Activated CD4-positive, alpha-beta memory T cell treated with anti-CD3 and anti-CD28 coated beads for 36 hours (primary cell): ENCODE measurements at regions not wholly inside any gene's neighbourhood (a gene's known extent, or its start where the extent isn't known, plus 50 kb on each side); places are given as distances from the start of the nearest gene placed in this dataset.

ENCODE experiments used
- CTCF ChIA-PET: fragments of 350-600 bp; sonication (Branson Sonifier 250); formaldehyde crosslinking; loops from one replicate; lab custom pipeline; 2021; ENCODE audit warnings: antibody characterized with exemption, inconsistent platforms; lab: Charles Lee
- POLR2A ChIA-PET: fragments of 350-600 bp; sonication (Branson Sonifier 250); formaldehyde crosslinking; loops from one replicate; lab custom pipeline; 2021; ENCODE audit warnings: antibody characterized with exemption; lab: Charles Lee
- DNase-seq: peaks from one replicate; pipeline ENCODE4 v3.0.0-alpha.2; 2020
- H3K27ac Mint-ChIP-seq: one replicate; pipeline ENCODE4 v1.8.0; 2021; ENCODE audit warnings: mixed read lengths
- H3K27me3 Mint-ChIP-seq: one replicate; pipeline ENCODE4 v1.8.0; 2021; ENCODE audit warnings: mixed read lengths
- H3K36me3 Mint-ChIP-seq: one replicate; pipeline ENCODE4 v1.8.0; 2021; ENCODE audit warnings: mixed read lengths
- H3K4me1 Mint-ChIP-seq: one replicate; pipeline ENCODE4 v1.8.0; 2021; ENCODE audit warnings: low read depth, mixed read lengths
- H3K4me3 Mint-ChIP-seq: one replicate; pipeline ENCODE4 v1.8.0; 2021; ENCODE audit warnings: mild to moderate bottlenecking, mixed read lengths
- H3K9me3 Mint-ChIP-seq: one replicate; pipeline ENCODE4 v1.8.0; 2021; ENCODE audit warnings: mixed read lengths
- intact Hi-C: fragments of 100-400 bp; cut with micrococcal nuclease; formaldehyde crosslinking; loops from one replicate; pipeline ENCODE4 v1.15.1; 2023

GRCh38 chr2:15714609-15715008, 122.9 kb downstream of the DDX1 start:
- DNase-seq: no peak
- Mint-ChIP-seq H3K4me3 (no peak overlapping the region), H3K27ac (no peak overlapping the region), H3K36me3 (no peaks in the 10 kb centered on the region), H3K27me3 (peaks cover 5% of the 10 kb centered on the region), H3K9me3 (no peaks in the 10 kb centered on the region), H3K4me1 (no peaks in the 10 kb centered on the region)
- CTCF ChIA-PET: no interaction called here
- POLR2A ChIA-PET: no interaction called here
- intact Hi-C loops: no loop called here

- H3K4me1 Mint-ChIP-seq: no peaks in the 10 kb centered on the region
- CTCF ChIA-PET: no interaction called here
- H3K9me3 Mint-ChIP-seq: no peaks in the 10 kb centered on the region
- H3K27me3 Mint-ChIP-seq: peaks cover 4% of the 10 kb centered on the region
- H3K27ac Mint-ChIP-seq: no peak overlapping the region
- intact Hi-C loops: no loop called here
- H3K4me3 Mint-ChIP-seq: no peak overlapping the region
- POLR2A ChIA-PET: no interaction called here
- no peaks in the 10 kb centered on the region for H3K36me3 Mint-ChIP-seq
- DNase-seq: no peak
These were observed 123.9 kb downstream of the DDX1 start for GRCh38 chr2:15715596-15715995.

- no peak overlapping the region for H3K4me3 Mint-ChIP-seq
- H3K9me3 Mint-ChIP-seq: no peaks in the 10 kb centered on the region
- DNase-seq: no peak
- no peaks in the 10 kb centered on the region for H3K36me3 Mint-ChIP-seq
- ChIA-PET CTCF (no interaction called here), POLR2A (no interaction called here)
- intact Hi-C loops: no loop called here
- H3K4me1 Mint-ChIP-seq: no peaks in the 10 kb centered on the region
- no peaks in the 10 kb centered on the region for H3K27me3 Mint-ChIP-seq
- H3K27ac Mint-ChIP-seq: no peak overlapping the region
These were observed 126.7 kb downstream of the DDX1 start for GRCh38 chr2:15718103-15718943.

GRCh38 chr2:15718944-15719323, 127.3 kb downstream of the DDX1 start:
- intact Hi-C loops: no loop called here
- no peak overlapping the region for H3K4me3 Mint-ChIP-seq
- no peaks in the 10 kb centered on the region for H3K27me3 Mint-ChIP-seq
- CTCF ChIA-PET: no interaction called here
- no peaks in the 10 kb centered on the region for H3K9me3 Mint-ChIP-seq
- DNase-seq: no peak
- no peaks in the 10 kb centered on the region for H3K4me1 Mint-ChIP-seq
- no peak overlapping the region for H3K27ac Mint-ChIP-seq
- POLR2A ChIA-PET: no interaction called here
- no peaks in the 10 kb centered on the region for H3K36me3 Mint-ChIP-seq

- no peak overlapping the region for H3K27ac Mint-ChIP-seq
- peaks cover 1% of the 10 kb centered on the region for H3K27me3 Mint-ChIP-seq
- H3K36me3 Mint-ChIP-seq: no peaks in the 10 kb centered on the region
- ChIA-PET POLR2A (no interaction called here), CTCF (no interaction called here)
- intact Hi-C loops: no loop called here
- H3K4me3 Mint-ChIP-seq: no peak overlapping the region
- DNase-seq: no peak
- H3K9me3 Mint-ChIP-seq: no peaks in the 10 kb centered on the region
- H3K4me1 Mint-ChIP-seq: no peaks in the 10 kb centered on the region
These were observed 128.1 kb downstream of the DDX1 start for GRCh38 chr2:15719566-15720313.

GRCh38 chr2:15720561-15721307, 129.1 kb downstream of the DDX1 start:
- Mint-ChIP-seq H3K4me3 (no peak overlapping the region), H3K27me3 (peaks cover 1% of the 10 kb centered on the region), H3K4me1 (no peaks in the 10 kb centered on the region), H3K36me3 (no peaks in the 10 kb centered on the region), H3K27ac (no peak overlapping the region), H3K9me3 (no peaks in the 10 kb centered on the region)
- ChIA-PET POLR2A (no interaction called here), CTCF (no interaction called here)
- intact Hi-C loops: no loop called here
- DNase-seq: no peak

- H3K36me3 Mint-ChIP-seq: no peaks in the 10 kb centered on the region
- no peaks in the 10 kb centered on the region for H3K4me1 Mint-ChIP-seq
- ChIA-PET CTCF (no interaction called here), POLR2A (no interaction called here)
- no peak for DNase-seq
- no peak overlapping the region for H3K27ac Mint-ChIP-seq
- H3K27me3 Mint-ChIP-seq: peaks cover 3% of the 10 kb centered on the region
- H3K9me3 Mint-ChIP-seq: no peaks in the 10 kb centered on the region
- intact Hi-C loops: no loop called here
- H3K4me3 Mint-ChIP-seq: no peak overlapping the region
These were observed 129.9 kb downstream of the DDX1 start for GRCh38 chr2:15721411-15722067.

GRCh38 chr2:15722980-15723379, 131.3 kb downstream of the DDX1 start:
- no peaks in the 10 kb centered on the region for H3K4me1 Mint-ChIP-seq
- intact Hi-C loops: no loop called here
- no peak overlapping the region for H3K27ac Mint-ChIP-seq
- no peak overlapping the region for H3K4me3 Mint-ChIP-seq
- peaks cover 5% of the 10 kb centered on the region for H3K27me3 Mint-ChIP-seq
- CTCF ChIA-PET: no interaction called here
- POLR2A ChIA-PET: no interaction called here
- H3K9me3 Mint-ChIP-seq: no peaks in the 10 kb centered on the region
- no peak for DNase-seq
- no peaks in the 10 kb centered on the region for H3K36me3 Mint-ChIP-seq

- Mint-ChIP-seq H3K9me3 (no peaks in the 10 kb centered on the region), H3K36me3 (no peaks in the 10 kb centered on the region), H3K27ac (no peak overlapping the region), H3K4me3 (no peak overlapping the region), H3K4me1 (no peaks in the 10 kb centered on the region), H3K27me3 (peaks cover 5% of the 10 kb centered on the region)
- ChIA-PET POLR2A (no interaction called here), CTCF (no interaction called here)
- DNase-seq: no peak
- intact Hi-C loops: no loop called here
These were observed 132.6 kb downstream of the DDX1 start for GRCh38 chr2:15724235-15724634.

- Mint-ChIP-seq H3K27ac (no peak overlapping the region), H3K27me3 (peaks cover 5% of the 10 kb centered on the region), H3K36me3 (no peaks in the 10 kb centered on the region), H3K9me3 (no peaks in the 10 kb centered on the region), H3K4me3 (no peak overlapping the region), H3K4me1 (no peaks in the 10 kb centered on the region)
- intact Hi-C loops: no loop called here
- no peak for DNase-seq
- ChIA-PET CTCF (no interaction called here), POLR2A (no interaction called here)
These were observed 133.6 kb downstream of the DDX1 start for GRCh38 chr2:15725101-15725781.

- ChIA-PET CTCF (no interaction called here), POLR2A (no interaction called here)
- no peaks in the 10 kb centered on the region for H3K4me1 Mint-ChIP-seq
- no peaks in the 10 kb centered on the region for H3K9me3 Mint-ChIP-seq
- no peaks in the 10 kb centered on the region for H3K36me3 Mint-ChIP-seq
- H3K4me3 Mint-ChIP-seq: no peak overlapping the region
- peaks cover 6% of the 10 kb centered on the region for H3K27me3 Mint-ChIP-seq
- no peak for DNase-seq
- intact Hi-C loops: no loop called here
- H3K27ac Mint-ChIP-seq: no peak overlapping the region
These were observed 134.1 kb downstream of the DDX1 start for GRCh38 chr2:15725782-15726112.
